Stimulated activated effector memory CD8-positive, alpha-beta T cell treated with anti-CD3 and anti-CD28 coated beads, Interleukin-12 subunit alpha, Interleukin-12 subunit beta, amount 100 ng/mL, for 72 hours (primary cell): ENCODE measurements at regions not wholly inside any gene's neighbourhood (a gene's known extent, or its start where the extent isn't known, plus 50 kb on each side); places are given as distances from the start of the nearest gene placed in this dataset.

Experiments
- ATAC-seq: fragments of 150-1000 bp; cut with Tn5 transposase; 2 replicates; pipeline ENCODE4 v1.10.0; 2021
- DNase-seq, 2 donors: peaks; one replicate each; pipeline ENCODE4 v3.0.0; 2021 to 2022; ENCODE audit warnings: low spot score in 2 of 2
- H3K27ac Mint-ChIP-seq: one replicate; pipeline ENCODE4 v1.8.0; 2022; ENCODE audit warnings: mild to moderate bottlenecking, mixed read lengths
- H3K36me3 Mint-ChIP-seq: one replicate; pipeline ENCODE4 v1.8.0; 2022; ENCODE audit warnings: mild to moderate bottlenecking, mixed read lengths
- H3K4me1 Mint-ChIP-seq: one replicate; pipeline ENCODE4 v1.8.0; 2022; ENCODE audit warnings: mixed read lengths
- H3K4me3 Mint-ChIP-seq: one replicate; pipeline ENCODE4 v1.8.0; 2022; ENCODE audit warnings: mild to moderate bottlenecking, mixed read lengths
- H3K9me3 Mint-ChIP-seq: one replicate; pipeline ENCODE4 v1.8.0; 2022; ENCODE audit warnings: mixed read lengths

DNA sequence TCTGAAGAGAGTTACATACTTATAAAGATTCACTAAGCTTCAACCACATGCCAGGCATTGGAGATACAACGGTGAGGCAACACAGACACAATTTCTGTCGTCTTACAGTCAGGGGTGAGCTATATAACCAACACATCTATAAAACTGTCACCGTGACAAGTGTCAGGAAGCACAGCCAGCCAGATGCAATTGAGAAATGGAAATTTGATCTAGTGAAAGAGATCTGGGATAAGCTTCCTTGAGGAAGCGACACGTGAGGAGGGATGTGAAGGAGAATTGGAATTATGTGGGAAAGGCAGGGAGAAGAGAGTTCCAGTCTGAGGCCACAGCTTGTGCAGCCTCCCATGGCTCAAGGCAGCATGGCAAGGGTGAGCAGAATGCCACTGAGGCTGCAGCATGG, 50.9 kb upstream of the ZNF354B start:
- no peaks in the 10 kb centered on the region for H3K36me3 Mint-ChIP-seq
- ATAC-seq (no peak), DNase-seq (no peak)
- no peak overlapping the region for H3K27ac Mint-ChIP-seq
- no peaks in the 10 kb centered on the region for H3K4me1 Mint-ChIP-seq
- H3K4me3 Mint-ChIP-seq: no peak overlapping the region
- no peaks in the 10 kb centered on the region for H3K9me3 Mint-ChIP-seq

- H3K4me3 Mint-ChIP-seq: no peak overlapping the region
- ATAC-seq (no peak), DNase-seq (no peak)
- H3K9me3 Mint-ChIP-seq: peaks cover 2% of the 10 kb centered on the region
- H3K36me3 Mint-ChIP-seq: no peaks in the 10 kb centered on the region
- H3K27ac Mint-ChIP-seq: no peak overlapping the region
- H3K4me1 Mint-ChIP-seq: no peaks in the 10 kb centered on the region
Observed at GRCh38 chr5:178801021-178801420, 58.7 kb upstream of the ZNF354B start.

DNA sequence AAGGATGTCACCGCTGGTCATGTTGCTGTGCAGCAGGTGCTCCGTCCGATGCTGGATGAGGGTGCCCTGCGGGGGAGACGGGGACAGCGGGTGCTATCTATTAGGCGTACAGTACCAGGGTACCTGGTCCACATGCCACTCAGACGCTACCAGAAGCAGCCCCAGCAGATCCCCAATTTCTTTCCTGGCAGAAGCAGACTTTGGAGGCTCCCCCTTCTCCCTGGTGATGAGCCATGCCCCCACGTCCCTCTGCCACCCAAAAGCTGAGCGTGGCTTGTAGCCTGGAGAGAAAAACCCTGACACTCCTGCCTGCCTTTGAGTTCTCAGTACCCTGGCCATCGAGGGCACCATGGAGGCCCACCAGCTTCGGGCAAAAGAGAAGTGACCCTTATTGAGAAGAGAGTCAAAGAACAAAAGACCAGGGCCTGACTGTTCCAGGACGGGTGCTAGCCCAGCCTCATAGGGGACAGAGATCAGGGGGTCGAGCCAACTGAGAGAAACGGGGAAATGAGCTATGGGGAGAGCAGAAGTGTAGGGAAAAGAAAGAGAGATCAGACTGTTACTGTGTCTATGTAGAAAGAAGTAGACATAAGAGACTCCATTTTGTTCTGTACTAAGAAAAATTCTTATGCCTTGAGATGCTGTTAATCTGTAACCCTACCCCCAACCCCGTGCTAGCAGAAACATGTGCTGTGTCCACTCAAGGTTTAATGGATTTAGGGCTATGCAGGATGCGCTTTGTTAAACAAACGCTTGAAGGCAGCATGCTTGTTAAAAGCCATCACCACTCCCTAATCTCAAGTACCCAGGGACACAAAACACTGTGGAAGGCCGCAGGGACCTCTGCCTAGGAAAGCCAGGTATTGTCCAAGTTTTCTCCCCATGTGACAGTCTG, 62.0 kb upstream of the ZNF354B start:
- DNase-seq (no peak), ATAC-seq (no peak)
- Mint-ChIP-seq H3K4me1 (no peaks in the 10 kb centered on the region), H3K9me3 (no peaks in the 10 kb centered on the region), H3K27ac (no peak overlapping the region), H3K4me3 (no peak overlapping the region), H3K36me3 (no peaks in the 10 kb centered on the region)

- no peak overlapping the region for H3K4me3 Mint-ChIP-seq
- no peaks in the 10 kb centered on the region for H3K36me3 Mint-ChIP-seq
- H3K27ac Mint-ChIP-seq: no peak overlapping the region
- DNase-seq (no peak), ATAC-seq (peak; percentile 55)
- H3K9me3 Mint-ChIP-seq: no peaks in the 10 kb centered on the region
- no peaks in the 10 kb centered on the region for H3K4me1 Mint-ChIP-seq
Observed at GRCh38 chr5:178797101-178797521, 62.6 kb upstream of the ZNF354B start.

DNA sequence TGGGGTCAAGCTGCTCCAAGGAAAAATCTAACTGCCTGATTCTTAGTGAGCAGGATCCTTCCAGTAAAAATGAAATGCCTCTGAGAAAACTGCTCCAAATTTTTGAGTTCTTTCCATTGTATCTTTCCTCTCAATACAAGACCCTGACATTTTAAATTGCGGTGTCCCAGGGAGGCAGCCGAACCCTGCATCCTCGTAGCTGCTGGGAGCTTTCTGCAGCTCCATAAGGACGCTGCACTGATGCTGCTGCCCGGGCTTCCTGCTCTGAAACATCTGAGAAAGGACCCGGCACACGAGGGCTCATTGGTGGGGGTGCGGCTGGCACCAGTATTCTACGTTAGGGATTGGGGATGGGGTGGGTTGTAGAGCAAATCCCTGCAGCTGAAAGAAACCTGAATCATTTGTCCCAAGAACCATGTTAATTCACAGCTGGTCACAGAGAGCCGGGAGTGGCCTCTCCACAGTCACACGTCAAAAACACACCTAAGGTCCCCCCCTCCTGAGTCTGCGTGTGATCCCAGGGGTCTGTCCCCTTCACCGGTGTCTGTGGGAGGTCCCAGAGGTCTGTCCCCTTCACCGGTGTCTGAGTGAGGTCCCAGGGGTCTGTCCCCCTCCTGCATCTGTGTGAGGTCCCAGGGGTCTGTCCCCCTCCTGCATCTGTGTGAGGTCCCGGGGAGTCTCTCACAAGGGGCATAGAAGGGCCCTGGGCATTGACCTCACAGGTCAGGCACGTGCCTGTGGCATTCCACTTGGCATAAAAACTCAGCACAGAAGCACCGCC, 63.4 kb upstream of the ZNF354B start:
- ATAC-seq (peak; percentile 8), DNase-seq (no peak)
- Mint-ChIP-seq H3K4me1 (no peaks in the 10 kb centered on the region), H3K4me3 (no peak overlapping the region), H3K36me3 (no peaks in the 10 kb centered on the region), H3K27ac (no peak overlapping the region), H3K9me3 (no peaks in the 10 kb centered on the region)

GRCh38 chr5:178794433-178794832, 64.0 kb upstream of the ZNF354A start:
- H3K9me3 Mint-ChIP-seq: no peaks in the 10 kb centered on the region
- H3K4me1 Mint-ChIP-seq: peaks cover under 1% of the 10 kb centered on the region
- no peak overlapping the region for H3K27ac Mint-ChIP-seq
- no peak overlapping the region for H3K4me3 Mint-ChIP-seq
- H3K36me3 Mint-ChIP-seq: no peaks in the 10 kb centered on the region
- no peak for DNase-seq
- no peak for ATAC-seq

DNA sequence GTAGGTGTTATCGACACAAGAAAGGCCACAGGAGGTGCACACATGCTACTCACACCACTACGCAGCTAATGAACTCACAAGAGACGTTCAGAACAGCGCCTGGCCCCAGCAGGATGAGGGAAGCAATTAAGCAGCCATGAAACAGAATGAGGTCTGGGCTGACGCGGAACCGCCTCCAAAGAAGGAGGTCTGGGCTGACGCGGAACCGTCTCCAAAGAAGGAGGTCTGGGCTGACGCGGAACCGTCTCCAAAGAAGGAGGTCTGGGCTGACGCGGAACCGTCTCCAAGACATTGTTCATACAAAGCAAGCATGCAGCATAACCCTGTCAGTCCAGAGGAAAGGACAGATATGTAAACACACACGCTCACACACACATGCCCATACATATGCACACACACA, 63.2 kb upstream of the ZNF354A start:
- ATAC-seq (no peak), DNase-seq (no peak)
- Mint-ChIP-seq H3K27ac (no peak overlapping the region), H3K36me3 (no peaks in the 10 kb centered on the region), H3K9me3 (no peaks in the 10 kb centered on the region), H3K4me1 (peaks cover 7% of the 10 kb centered on the region), H3K4me3 (no peak overlapping the region)

GRCh38 chr5:178793151-178793550, 62.7 kb upstream of the ZNF354A start:
- ATAC-seq (no peak), DNase-seq (no peak)
- H3K9me3 Mint-ChIP-seq: no peaks in the 10 kb centered on the region
- no peak overlapping the region for H3K27ac Mint-ChIP-seq
- H3K4me3 Mint-ChIP-seq: no peak overlapping the region
- H3K36me3 Mint-ChIP-seq: no peaks in the 10 kb centered on the region
- H3K4me1 Mint-ChIP-seq: peaks cover 7% of the 10 kb centered on the region

GRCh38 chr5:178791976-178792375, 61.5 kb upstream of the ZNF354A start:
- Mint-ChIP-seq H3K4me3 (no peak overlapping the region), H3K4me1 (peaks cover 7% of the 10 kb centered on the region), H3K27ac (no peak overlapping the region), H3K36me3 (no peaks in the 10 kb centered on the region), H3K9me3 (no peaks in the 10 kb centered on the region)
- ATAC-seq (no peak), DNase-seq (no peak)

GRCh38 chr5:178790371-178790770, 59.9 kb upstream of the ZNF354A start:
- Mint-ChIP-seq H3K9me3 (no peaks in the 10 kb centered on the region), H3K4me1 (peaks cover 7% of the 10 kb centered on the region), H3K27ac (no peak overlapping the region), H3K36me3 (no peaks in the 10 kb centered on the region), H3K4me3 (no peak overlapping the region)
- ATAC-seq (no peak), DNase-seq (no peak)

DNA sequence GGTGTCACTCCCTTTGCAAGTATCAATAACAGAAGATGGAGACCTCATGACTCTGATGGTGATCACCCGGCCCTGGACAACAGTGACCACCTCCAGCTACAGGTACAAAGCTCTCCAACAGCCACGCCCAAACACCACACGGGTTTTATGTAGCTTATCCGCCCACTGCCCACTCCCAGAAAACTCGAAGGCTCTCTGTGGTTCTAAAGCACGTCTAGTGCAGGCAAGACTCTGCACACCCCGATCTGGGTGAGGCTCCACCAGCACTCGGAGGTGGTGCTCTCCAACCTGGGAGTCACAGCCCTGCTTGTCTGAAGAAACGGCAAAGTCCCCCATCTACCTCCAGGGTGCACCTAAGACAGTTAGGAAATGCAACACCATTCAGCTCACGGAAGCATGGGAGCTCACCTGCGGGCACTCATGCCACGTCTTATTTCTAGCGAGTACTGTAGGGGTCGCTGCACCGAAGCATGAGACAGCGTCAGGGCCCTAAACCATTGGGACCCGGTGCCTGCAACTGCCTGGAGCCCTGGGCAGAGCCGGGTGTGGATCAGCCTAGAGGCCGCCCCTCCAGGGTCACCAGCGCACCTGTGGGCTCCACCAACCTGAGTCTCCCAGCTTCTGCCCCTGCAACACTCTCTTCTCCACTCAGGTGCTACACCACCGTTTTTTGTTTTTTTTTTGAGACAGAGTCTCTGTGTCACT, 58.1 kb upstream of the ZNF354A start:
- no peak overlapping the region for H3K4me3 Mint-ChIP-seq
- DNase-seq: no peak
- no peaks in the 10 kb centered on the region for H3K9me3 Mint-ChIP-seq
- H3K27ac Mint-ChIP-seq: no peak overlapping the region
- no peaks in the 10 kb centered on the region for H3K36me3 Mint-ChIP-seq
- peaks cover 7% of the 10 kb centered on the region for H3K4me1 Mint-ChIP-seq
- ATAC-seq: no peak

DNA sequence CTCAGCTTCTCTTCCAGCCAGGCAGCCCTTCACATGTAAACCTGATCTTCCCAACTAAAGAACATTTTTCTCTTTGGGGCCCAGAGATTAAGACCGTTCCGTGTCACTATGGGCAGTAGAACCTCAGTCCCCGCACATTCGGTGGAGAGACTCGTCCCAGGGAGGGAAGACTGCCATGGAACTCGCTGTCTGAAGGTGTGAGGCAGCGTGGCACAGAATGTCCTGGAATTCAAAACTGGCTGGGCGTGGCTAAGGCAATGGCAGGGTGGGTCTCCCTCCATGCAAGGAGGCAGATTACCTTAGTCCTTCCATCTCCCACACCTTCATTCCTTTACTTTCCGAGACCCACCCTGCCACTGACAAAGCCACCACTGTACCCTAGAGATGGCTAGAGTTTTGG, 57.4 kb upstream of the ZNF354A start:
- H3K4me3 Mint-ChIP-seq: no peak overlapping the region
- no peaks in the 10 kb centered on the region for H3K9me3 Mint-ChIP-seq
- peaks cover 7% of the 10 kb centered on the region for H3K4me1 Mint-ChIP-seq
- H3K27ac Mint-ChIP-seq: no peak overlapping the region
- H3K36me3 Mint-ChIP-seq: no peaks in the 10 kb centered on the region
- ATAC-seq (no peak), DNase-seq (no peak)

DNA sequence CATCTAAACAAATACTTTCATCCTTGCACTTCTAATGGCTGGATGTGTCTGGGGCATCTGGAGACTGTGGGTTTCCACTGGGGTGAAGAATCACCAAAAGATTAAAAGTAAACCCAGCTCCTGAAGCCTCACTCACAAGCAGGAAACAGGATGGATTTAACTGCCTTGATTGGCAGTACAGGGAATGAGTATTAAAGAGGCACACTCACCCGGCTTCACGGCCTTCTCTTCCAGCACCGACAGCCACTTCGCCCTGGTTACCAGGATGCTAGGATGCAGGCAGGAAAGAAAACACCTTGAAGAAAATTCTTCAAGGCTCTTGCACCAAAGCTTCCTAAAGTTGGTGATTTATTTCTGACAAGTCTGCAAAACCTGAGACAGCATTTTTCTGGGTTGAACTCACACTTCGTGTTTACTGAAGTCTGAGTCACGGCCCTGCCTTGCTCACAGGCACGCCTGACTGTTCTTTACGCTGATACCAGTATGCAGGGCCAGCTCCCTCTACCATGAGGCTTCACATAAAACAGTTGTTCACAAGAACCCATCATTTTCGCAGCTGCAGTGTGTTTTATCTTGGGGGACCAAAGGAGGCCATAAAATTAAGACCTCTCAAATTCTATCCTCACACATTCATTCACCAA, 56.5 kb upstream of the ZNF354A start:
- Mint-ChIP-seq H3K4me1 (peaks cover 7% of the 10 kb centered on the region), H3K4me3 (no peak overlapping the region), H3K36me3 (no peaks in the 10 kb centered on the region), H3K9me3 (no peaks in the 10 kb centered on the region), H3K27ac (no peak overlapping the region)
- ATAC-seq (no peak), DNase-seq (no peak)

GRCh38 chr5:178786417-178786816, 56.0 kb upstream of the ZNF354A start:
- H3K9me3 Mint-ChIP-seq: no peaks in the 10 kb centered on the region
- no peak overlapping the region for H3K27ac Mint-ChIP-seq
- ATAC-seq (peak; percentile 14), DNase-seq (no peak)
- H3K36me3 Mint-ChIP-seq: no peaks in the 10 kb centered on the region
- H3K4me1 Mint-ChIP-seq: peaks cover 7% of the 10 kb centered on the region
- no peak overlapping the region for H3K4me3 Mint-ChIP-seq

DNA sequence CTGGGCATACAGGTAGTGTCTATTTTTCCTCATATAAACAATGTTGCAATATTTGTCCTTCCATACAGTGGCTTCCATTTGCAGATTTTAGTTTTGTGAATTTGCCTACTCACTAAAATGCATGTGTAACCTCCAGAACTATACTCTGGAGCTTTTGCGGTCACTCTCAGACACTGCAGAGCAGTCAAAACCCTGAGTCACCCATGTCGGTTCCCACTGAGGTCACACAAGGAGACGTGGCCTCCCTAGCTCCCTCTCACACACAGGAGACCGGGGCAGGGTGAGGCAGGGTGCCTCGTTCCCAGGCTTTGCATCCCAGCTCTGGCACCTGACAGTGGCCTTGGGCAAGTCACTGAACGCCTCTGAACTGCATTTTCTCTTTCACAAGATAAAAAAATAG, 55.5 kb upstream of the ZNF354A start:
- H3K36me3 Mint-ChIP-seq: no peaks in the 10 kb centered on the region
- H3K4me3 Mint-ChIP-seq: no peak overlapping the region
- ATAC-seq (no peak), DNase-seq (no peak)
- no peak overlapping the region for H3K27ac Mint-ChIP-seq
- H3K4me1 Mint-ChIP-seq: peaks cover 7% of the 10 kb centered on the region
- no peaks in the 10 kb centered on the region for H3K9me3 Mint-ChIP-seq
